NCI-H2081 (cell line): ENCODE measurements at regions not wholly inside any gene's neighbourhood (a gene's known extent, or its start where the extent isn't known, plus 50 kb on each side); places are given as distances from the start of the nearest gene placed in this dataset.
"Not testable (repeated sequence)": the region's sequence is repeated elsewhere in the genome, so short reads cannot be mapped to it uniquely, and the experiment has no call there.

ENCODE experiments used
- DNase-seq, 2 experiments: peaks; one replicate each; lab custom pipeline; 2025; lab: John Stamatoyannopoulos, UW

DNA sequence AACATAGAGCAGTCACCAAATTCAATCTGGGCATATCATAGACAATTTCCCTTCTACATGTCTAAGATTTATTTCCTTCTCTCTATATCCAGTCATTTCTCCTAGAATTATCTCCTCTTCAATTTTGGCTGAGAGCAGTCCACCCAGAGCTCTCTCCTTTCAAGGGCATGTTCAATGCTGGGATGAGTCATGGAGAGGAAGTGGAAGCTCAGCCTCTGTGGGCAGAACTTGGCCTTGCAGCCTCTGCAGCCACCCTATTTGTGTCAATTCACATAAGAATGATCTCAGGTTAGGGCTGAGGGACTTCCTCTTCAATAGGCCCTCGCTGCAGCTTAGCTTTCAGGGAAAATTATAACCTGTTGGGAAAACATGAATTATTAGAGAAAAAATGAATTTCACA lies 560.8 kb downstream of the POM121L12 start:
- no peak for DNase-seq

DNA sequence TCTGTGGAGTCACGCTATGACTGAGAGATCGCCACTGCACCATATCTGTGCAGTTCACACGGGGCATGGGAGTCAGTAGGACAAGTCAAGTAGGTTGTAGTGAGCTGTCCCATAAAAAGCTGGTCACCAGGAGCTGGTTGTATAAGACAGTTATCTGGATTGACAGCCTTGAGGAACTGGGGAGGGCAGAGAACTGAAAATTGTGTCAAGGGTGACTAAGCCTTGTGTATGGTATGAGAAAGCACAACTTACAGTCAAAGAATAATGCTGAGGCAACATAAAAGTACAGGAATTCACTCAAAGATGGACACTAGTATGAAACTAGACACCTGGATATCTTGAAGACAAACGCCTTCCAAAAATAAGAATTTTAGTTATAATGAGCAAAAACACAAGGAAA lies 564.9 kb downstream of the POM121L12 start:
- DNase-seq, result no peak

DNA sequence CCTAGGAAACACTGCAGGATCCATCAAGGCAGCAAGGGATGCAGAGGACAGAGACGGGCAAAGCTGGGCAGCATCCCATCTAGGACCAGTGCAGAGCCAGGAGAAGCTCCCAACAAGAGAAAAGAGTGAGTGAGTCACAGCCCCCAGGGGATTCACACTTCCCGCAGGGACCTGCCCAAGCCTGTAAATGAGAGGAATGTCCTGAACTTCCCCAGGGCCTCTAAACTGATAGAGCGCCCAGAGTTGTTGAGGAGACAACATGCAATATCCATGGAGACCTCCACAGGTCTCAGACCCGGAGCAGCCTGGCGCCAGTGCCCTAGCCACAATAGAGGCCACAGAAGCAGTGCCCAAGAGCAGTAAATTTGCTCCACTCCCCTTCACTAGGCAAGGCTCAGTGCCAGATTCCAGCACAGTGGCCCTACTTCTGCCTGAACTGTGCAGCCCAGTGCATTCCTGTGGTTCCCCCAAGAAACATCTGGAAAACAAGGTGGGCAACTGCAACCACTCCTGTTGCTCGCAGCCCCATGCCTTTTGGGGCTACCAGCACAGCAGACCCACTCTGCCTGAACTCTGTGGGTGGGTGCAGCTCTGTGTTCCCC lies 567.5 kb downstream of the POM121L12 start:
- DNase-seq, result no peak

DNA sequence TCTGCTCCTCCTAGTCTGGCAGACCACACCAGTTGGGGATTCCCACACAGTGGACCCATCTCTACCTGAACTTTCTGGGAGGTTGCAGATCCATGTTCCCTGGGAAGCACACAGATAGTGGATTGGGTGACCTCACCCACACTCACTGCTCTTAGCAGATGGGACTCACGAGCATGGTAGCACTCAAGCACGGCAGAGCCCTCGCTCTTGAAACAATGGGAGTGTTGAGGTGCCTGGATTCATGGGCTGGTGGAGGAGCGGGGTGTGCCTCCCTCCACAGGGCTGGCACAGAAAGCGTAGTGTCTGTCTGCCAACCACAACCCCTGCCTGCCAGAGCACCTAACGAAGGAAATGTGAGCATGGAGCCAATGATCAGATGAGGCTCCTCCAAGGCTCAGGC lies 568.0 kb downstream of the POM121L12 start:
- DNase-seq, result no peak

DNA sequence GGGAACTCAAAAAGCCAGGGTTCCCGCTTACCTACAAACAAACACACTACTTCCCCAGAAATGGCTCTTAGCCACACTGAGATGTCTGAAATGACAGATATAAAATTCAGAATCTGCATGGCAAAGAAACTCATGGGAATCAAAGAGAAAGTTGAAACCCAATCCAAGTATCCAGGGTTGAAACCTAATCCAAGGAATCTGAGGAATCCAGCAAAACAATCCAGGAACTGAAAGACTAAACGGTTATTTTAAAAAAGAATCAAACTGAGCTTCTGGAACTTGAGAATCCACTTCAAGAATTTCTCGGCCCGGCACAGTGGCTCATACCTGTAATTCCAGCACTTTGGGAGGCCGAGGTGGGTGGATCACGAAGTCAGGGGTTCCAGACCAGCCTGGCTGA lies 568.8 kb downstream of the POM121L12 start:
- no peak for DNase-seq

DNA sequence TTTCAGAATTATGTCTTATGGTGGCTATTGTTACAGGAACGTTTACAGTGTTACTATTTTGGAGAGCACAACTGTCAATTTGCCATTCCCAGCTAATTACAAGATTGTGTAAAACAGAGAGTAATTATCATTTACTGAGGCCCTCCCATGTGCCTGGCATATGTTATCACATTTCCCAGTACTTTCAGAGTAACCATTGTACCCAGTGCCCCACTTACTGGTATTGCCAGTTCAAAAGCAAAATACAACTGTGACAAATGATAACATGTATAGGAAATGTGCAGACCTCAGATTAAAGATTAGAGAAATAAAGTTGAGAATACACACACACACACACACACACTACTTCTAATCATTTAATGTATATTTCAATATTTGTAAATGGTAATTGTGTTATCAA lies 572.5 kb downstream of the POM121L12 start:
- no peak for DNase-seq

DNA sequence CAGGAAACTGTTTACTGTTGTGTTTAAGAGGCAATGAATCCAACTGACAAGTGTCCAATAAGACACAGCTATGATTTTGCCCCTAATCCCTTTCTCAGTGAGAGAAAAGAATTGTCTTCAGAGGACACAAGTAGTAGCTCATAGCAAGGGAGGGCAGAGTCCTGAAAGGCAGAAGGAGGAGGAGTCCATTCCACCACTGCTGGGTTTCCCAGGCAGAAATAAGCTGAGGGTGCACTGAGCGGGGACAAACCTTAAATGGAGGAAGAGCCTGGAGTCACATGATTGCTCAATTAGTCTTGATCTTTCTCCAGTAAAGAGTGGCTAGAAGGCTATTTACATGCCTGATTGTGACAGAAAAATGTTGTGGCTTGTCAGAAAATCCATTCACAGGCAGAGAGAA lies 573.8 kb downstream of the POM121L12 start:
- no peak for DNase-seq

DNA sequence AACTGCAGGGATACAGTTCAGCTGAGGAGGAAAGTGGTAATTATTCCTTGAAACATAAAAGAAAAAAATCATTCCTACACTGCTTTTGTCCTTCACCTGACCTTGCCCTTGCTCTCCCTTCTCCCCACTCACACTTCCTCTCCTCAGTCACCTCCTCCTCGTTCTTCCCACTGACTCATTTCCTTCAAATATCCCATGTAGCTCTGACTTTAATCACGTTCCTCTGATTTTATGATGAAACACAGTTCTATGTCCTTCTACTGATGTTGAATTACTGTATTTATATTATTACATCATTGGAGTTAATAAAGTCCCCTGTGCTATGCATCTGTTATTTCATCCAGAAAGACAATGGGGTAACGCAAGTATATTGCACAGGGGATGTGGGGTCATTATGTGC lies 575.6 kb downstream of the POM121L12 start:
- DNase-seq, result no peak

DNA sequence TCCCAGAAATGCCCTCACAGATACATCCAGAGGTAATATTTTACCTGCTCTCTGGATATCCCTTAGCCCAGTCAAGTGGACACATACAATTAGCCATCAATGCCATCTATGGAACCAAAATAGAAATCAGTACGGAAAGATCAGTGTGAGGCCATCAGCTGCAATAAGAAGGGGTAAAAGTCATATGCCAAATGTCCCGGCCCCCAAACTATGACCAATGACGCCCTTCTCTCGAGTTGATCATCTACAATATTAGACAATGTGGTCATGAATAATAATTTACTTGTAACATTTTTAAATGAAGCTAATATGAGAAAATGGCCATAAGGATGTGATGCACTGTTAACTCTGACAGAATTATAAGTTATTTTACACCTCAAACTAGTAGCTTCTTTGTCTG lies 588.9 kb downstream of the POM121L12 start:
- no peak for DNase-seq

DNA sequence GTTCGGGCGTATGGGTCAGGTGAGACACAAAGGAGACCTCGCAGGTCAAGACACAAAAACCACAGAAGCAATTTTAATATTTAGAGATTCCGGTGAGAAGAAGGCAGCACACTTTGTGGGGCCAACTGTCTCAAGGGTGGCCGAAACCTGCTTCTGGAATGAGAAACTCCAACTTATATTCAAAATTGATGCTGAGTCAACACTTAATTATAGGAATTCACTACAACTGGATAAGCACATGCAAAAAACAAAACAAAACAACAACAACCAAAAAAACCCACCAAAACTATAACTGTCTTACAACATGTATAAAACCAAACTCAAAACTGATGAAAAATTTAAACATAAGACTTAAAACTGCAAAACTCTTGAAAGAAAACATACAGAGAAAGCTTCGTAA lies 593.3 kb downstream of the POM121L12 start:
- DNase-seq, result no peak

DNA sequence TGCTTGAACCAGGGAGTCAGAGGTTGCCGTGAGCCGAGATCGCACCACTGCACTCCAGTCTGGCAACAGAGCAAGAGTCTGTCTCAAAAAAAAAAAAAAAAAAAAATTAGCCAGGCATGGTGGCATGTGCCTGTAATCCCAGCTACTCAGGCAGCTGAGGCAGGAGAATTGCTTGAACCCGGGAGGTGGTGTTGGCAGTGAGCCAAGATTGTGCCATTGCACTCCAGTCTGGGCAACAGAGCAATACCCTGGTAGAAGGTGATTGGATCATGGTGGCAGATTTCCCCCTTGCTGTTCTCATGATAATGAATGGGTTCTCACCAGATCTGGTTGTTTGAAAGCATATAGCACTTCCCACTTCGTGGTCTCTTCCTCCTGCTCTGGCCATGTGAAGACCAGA lies 599.8 kb downstream of the POM121L12 start:
- DNase-seq, result not testable (repeated sequence)

DNA sequence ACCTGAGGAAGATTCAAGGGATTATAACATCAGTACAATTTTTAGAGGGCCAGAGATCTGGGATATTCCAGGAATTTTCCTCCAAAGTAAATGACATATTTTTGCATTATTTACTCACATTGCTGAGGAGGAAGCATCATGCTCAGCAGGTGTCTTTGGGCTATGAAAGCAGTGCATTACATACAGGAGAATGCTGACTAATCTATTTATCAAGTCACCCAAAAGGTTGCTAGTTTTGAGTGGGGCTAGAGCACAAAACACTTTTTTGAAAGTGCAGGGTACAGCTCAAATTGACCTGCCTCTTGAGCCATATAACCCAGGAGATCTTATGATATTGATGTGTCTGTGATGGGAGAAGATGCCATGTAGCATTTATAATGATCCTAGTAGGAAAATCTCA lies 603.1 kb downstream of the POM121L12 start:
- no peak for DNase-seq

DNA sequence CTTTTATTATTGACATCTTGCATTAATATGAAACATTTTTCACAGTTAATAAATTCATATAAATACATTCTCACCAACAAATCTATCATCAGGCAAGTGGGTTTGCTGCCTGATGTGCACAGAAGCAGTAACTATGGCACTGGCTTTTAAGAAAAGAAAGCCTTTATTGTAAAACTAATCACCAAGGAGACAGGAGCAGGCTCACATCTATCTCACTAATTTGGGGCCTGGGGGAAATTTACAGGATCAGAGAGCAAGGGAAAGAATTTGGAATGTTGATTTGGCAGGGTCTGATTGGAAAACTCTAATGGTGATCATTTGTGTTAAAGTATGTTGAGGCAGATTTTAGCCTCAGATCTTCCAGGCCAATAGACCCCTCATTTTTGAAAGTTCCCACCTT lies 605.7 kb downstream of the POM121L12 start:
- DNase-seq, result no peak

DNA sequence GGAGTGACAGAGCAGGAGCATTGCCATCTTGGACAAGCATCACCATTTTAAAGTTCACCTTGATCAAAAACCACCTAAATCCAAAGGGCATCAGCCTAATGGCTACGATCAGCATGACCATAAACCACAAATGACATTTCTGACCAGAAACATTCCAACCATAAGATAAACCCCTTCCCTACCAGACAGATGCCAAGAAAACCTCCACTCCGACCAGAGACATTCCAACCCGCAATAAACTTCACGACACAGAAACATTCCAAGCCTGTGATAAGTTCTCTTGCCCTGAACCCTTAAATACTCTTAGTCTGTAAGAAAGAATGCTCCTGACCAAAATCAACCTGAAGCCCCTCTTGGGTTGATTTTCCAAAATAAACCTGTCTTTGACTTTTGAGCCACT lies 606.9 kb downstream of the POM121L12 start:
- DNase-seq, result no peak

DNA sequence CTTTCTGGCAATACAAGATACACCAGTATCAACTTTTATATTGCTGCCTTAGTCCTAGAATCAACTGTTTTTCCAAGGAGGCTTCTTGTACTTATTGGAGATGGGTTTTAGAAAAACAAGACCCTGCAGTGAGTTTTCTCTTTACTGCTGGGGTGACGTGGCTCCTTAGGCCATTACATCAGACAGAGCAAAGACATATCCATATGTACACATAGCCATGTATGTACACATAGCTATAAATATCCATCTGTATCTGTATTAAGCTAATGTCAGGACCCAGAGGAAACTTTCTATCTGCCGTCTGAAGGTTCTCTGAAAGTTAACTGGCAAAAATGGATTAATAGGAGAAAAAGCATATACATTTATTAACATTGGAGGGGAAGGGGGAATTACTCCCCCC lies 607.4 kb downstream of the POM121L12 start:
- no peak for DNase-seq

DNA sequence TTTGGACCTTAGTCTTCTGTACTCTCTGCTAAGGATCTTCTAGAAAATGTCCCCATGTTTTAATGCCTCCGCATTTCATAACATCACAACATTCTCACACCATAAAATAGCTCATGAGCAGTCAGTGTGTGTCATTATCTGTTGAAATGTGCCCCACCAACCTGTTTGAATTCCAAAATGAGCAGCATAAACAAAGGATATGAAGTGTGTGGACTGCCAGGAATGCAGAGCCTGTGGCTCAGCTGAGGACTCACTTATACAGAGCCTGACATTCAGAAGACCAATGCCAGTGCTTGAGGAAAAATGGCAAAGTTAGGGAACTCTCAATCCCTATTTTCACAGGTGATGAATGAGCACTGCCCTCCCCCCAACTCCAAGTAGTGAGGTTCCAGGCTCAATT lies 621.4 kb downstream of the POM121L12 start:
- DNase-seq, result no peak

DNA sequence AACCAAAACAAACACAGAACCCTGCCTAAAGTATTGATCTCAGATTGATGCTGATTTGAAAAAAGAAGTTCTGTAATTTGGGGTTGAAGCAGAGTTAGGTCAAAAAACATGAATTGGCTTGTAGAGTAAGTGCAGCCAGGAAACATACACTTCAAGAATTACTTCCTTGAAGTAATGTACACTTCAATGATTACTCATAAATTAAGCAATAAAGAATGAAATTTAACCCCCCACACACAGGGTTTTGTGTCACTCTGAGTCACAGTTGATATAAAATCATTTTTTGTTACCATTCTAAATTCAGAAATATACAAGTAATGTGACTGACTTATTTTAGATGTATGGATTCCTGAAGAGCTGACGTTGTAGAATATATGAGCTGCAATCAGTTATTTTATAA lies 622.2 kb downstream of the POM121L12 start:
- no peak for DNase-seq

DNA sequence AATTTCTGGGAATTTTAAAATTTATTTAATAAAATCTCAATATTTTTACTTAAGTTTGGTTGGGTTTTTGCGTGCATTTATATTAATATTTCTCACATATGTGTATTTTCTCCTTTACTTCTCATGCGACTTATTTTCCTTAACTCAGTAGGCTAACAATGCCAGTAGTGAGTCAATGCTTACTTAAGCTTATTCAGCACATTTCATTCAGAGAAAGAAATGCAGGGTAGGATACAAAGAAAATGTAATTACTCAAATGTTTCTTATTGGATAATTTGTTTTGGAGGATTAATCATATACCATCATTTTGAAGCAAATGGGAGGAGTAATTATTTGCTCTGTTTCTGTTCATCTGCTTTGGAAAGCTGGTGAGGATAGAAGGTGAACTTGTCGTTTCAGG lies 623.5 kb downstream of the POM121L12 start:
- DNase-seq, result no peak

DNA sequence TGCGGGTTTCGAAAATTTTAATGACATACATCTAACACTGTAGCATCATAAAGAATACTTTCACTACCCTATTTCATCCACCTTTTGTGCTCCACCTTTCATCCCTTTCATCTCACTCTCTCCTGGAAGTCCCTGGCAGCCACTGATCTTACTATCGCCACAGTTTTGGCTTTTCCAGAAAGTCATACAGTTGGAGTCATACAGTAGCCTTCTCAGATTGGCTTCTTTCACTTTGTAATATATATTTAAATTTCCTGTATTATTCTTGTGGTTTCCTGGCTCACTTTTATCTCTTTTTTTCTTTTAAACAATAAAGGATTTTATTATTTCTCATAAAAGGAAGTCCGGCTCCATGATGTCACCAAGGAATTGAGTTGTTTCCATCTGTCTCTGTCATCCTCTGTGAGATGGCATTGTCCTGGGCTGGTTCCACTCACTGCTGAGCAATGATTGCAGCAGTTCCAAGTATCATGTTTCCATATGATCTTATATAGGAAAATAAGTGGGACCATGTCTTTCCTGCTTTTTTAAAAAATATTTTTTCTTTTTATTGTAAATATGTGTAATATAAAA lies 626.3 kb downstream of the POM121L12 start:
- no peak for DNase-seq

DNA sequence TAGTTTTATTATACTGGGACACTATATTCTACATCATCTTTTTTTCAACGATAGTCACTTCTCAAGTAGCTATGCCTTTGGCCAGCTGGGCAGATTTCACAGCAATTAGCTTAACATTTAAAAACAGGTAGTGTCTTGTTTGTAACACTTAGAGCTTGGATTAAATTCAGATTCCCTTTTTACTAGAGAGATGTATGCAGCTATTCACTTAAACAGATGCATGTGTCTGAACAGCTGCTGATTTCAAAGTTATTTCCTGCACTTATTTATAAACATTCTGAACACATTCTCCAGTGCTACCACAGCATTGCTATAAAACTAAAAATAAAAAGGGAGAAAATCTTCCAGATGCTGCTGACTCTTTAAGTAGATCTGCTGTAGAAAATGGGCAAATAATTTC lies 637.2 kb downstream of the POM121L12 start:
- no peak for DNase-seq

DNA sequence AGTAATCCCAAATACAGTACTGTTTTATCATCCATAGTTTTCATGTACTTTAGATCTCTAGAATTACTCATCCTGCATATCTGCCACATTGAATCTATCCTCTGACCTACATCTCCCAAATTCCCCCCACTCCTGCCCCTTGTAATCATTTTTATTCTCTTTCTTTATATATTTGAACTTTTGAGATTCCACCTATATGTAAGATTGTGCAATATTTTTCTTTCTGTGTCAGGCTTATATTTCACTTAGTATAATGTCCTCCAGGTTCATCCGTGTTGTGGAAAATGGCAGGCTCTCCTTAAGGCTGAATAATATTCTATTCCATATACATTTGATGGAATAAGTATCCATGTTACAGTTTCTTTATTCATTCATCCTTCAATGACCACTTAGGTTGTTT lies 640.4 kb downstream of the POM121L12 start:
- no peak for DNase-seq

DNA sequence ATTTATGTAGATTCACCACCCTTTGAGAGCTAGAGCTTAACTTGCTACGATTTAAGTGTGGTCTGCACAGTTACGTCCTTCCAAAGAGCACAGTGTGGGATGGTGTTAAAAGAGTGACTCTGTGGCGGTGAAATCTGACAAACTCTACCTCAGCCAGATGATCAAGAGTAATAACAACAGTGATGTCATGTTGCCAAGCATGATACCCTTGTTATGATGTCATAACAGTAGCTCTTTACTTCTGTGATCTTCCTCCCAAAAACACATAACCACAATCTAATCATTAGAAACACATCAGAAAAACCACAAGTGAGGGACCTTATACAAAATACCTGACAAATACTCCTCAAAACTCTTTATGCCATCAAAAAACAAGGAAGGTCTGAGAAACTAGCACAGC lies 649.3 kb downstream of the POM121L12 start:
- DNase-seq, result no peak

DNA sequence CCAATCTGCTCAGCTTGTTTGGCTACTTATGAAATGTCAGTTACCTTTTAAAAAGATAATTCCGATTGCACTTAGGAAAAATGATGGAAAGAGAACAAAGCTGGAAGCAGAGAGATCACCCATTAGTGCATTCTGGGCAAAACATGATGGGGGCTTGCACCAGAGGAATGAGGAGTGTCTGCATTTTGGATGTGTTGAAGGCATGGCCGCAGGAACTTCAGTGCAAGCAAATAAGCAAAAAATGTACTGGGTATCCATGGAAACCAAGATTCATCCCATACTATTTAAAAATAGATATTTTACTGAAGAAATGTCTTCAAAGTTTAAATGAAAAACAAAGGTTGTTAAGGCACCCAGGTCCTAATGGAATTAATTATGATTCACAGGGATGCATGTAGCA lies 655.0 kb downstream of the POM121L12 start:
- DNase-seq, result no peak

DNA sequence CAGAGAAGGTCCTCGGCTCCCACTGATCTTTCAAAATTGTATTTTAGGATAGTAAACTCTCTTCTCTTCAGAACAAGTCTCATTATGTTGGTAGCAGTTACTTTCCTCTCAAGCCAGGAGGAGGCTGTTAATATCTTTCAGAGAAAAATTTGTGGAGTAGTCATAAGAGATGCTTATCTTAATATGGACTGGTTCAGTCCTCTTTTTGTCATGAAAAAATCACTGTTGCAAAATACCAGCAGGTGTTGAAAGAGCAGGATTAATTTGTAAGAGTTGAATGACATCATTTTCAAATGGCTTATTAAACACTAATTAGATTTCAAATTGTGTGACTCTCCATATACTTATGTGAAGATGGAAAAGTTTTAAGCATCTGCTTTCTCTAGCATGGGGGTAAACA lies 662.5 kb downstream of the POM121L12 start:
- DNase-seq, result no peak
